ENCODE measurements at regions not wholly inside any gene's neighbourhood (a gene's known extent, or its start where the extent isn't known, plus 50 kb on each side); places are given as distances from the start of the nearest gene placed in this dataset.

DNA sequence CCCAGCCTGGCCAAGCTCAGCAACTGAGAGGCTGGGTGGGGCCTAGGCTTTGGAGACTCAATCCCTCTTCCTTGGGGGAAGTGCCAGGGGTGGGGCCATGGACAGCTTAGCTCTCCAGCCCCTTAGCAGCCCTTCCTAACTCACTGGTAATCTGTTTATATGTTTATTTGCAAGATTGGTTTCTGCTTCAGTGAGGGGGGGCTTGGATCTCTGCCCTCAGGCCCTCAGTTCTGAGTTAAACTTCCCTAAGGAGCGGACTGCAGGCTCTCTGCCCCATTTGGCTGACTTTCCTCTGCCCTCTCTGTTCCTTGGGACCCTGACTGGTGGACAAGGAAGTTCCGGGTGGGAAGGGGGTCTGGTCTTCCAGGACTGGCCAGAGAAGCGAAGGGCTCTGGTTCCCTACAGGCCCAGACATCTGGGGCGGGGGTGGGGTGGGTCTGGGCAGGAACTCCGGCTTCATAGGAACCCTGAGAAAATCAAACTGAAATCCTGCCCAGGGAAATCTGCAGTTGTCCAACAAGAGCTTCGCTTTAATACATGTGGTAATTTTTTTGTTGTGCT is 51.4 kb downstream of the NALF2 start:
- BruUV-seq (replicated peaks), result no TSS peak
- Histone ChIP-seq H2AFZ (ENCODE audit: control insufficient read depth, low read depth, low read length) (no peak overlapping the region), H3K36me3 (ENCODE audit: control insufficient read depth in 2 of 2, insufficient read depth in 2 of 2, low read length in 1 of 2) (no peaks in the 10 kb centered on the region), H3K9ac (ENCODE audit: control insufficient read depth, insufficient read depth, low read length) (no peak overlapping the region), H3K27ac (ENCODE audit: control insufficient read depth, insufficient read depth) (no peak overlapping the region), H3K27me3 (replicated peaks in 1 of 2; ENCODE audit: control insufficient read depth in 2 of 2, insufficient read depth in 2 of 2, low read length in 1 of 2) (no peaks in the 10 kb centered on the region), H3K79me2 (ENCODE audit: control insufficient read depth, insufficient read depth, low read length) (no peaks in the 10 kb centered on the region), H3K4me2 (ENCODE audit: control insufficient read depth, insufficient read depth) (no peak overlapping the region), H3K4me1 (ENCODE audit: control insufficient read depth, insufficient read depth, low read length) (no peaks in the 10 kb centered on the region), H3K4me3 (no peak overlapping the region), H4K20me1 (ENCODE audit: control insufficient read depth, insufficient read depth) (no peaks in the 10 kb centered on the region), H3K9me3 (replicated peaks; ENCODE audit: control insufficient read depth, insufficient read depth, low read length) (no peaks in the 10 kb centered on the region)
- ChIA-PET SMC1A (ENCODE audit: uncharacterized antibody, unreplicated experiment) (no interaction called here), CTCF (no interaction called here), RAD21 (ENCODE audit: unreplicated experiment) (no interaction called here), POLR2A (no interaction called here)
- no peak for TF ChIP-seq MTA3 (IDR thresholded peaks at IDR 0.05; ENCODE audit: borderline replicate concordance, low read length)
- intact Hi-C loops (cut with micrococcal nuclease; ENCODE audit: unreplicated experiment), result no loop called here
- WGBS (ENCODE audit: insufficient coverage, insufficient replicate concordance, low lambda C conversion rate, missing lambda C conversion rate), result 17% methylated on average over 6 of the region's 6 CpGs
- ATAC-seq, result no peak
- FAIRE-seq, result no peak
- DNase-seq (ENCODE audit: low read depth, low spot score), result no peak
- in situ Hi-C loops (cut with MboI), result no loop called here

DNA sequence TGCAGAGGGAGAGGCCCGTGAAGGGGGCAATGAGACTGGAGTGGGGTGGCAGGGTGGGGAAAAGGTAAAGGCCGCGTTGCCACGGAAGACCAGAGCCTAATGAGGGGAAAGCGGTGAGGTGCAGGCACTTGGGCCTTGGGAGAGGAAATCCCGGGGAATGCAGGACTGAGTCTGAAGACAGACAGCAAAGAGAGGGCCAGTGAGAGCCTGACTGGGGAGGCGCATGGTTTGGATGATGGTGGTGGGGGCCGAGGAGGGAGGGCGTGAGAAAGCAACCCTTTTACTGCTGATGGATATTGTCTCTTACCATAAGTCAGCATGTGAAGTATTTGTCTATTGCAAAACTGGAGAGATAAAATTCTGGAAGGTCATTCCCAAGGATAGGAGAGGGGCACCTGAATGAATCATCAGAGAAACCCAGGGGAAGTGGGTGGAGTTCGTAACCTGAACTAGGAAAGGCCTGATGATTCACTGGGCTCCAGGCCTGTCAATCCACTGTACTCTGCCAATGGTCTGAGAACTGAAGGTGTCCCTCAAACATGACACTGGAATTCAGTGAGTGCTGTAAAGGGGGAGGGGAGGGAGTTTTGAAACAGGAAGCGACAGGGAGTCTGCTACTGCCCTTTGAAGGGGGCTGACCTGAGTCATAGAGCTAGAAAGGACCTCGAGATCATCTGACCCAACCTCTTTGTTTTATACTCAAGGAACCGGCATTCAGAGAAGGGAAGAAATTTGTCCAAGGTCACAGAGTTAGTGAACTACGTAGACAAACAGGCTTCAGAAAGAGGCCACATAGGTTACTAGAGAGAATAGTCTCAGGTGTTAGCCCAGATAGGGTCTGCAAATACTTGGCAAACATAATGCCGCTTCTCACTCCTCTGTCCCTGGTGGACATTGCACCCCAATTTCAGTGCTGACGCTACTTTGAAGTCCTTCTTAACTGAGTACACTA is 52.2 kb downstream of the NALF2 start:
- no peak overlapping the region for H2AFZ ChIP-seq (ENCODE audit: control insufficient read depth, low read depth, low read length)

More for the DNA sequence above, 52.2 kb downstream of the NALF2 start:
- FAIRE-seq (no peak), DNase-seq (ENCODE audit: low read depth, low spot score) (no peak), ATAC-seq (no peak)
- H3K4me1 ChIP-seq (ENCODE audit: control insufficient read depth, insufficient read depth, low read length), result no peaks in the 10 kb centered on the region
- H3K27ac ChIP-seq (ENCODE audit: control insufficient read depth, insufficient read depth), result no peak overlapping the region
- BruUV-seq (replicated peaks), result no TSS peak
- H3K79me2 ChIP-seq (ENCODE audit: control insufficient read depth, insufficient read depth, low read length), result no peaks in the 10 kb centered on the region
- ChIA-PET RAD21 (ENCODE audit: unreplicated experiment) (no interaction called here), POLR2A (no interaction called here), CTCF (no interaction called here), SMC1A (ENCODE audit: uncharacterized antibody, unreplicated experiment) (interaction anchor here (0.7 kb wide), 1 partner anchor 473 kb away, joined by 3 read pairs; no protein-coding TSS in a partner anchor)
- in situ Hi-C loops (cut with MboI) (no loop called here), intact Hi-C loops (cut with micrococcal nuclease; ENCODE audit: unreplicated experiment) (no loop called here)
- no peaks in the 10 kb centered on the region for H3K36me3 ChIP-seq (ENCODE audit: control insufficient read depth in 2 of 2, insufficient read depth in 2 of 2, low read length in 1 of 2)
- no peaks in the 10 kb centered on the region for H3K27me3 ChIP-seq (replicated peaks in 1 of 2; ENCODE audit: control insufficient read depth in 2 of 2, insufficient read depth in 2 of 2, low read length in 1 of 2)
- TF ChIP-seq, protein P1, sequence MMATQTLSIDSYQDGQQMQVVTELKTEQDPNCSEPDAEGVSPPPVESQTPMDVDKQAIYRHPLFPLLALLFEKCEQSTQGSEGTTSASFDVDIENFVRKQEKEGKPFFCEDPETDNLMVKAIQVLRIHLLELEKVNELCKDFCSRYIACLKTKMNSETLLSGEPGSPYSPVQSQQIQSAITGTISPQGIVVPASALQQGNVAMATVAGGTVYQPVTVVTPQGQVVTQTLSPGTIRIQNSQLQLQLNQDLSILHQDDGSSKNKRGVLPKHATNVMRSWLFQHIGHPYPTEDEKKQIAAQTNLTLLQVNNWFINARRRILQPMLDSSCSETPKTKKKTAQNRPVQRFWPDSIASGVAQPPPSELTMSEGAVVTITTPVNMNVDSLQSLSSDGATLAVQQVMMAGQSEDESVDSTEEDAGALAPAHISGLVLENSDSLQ (IDR thresholded peaks at IDR 0.05), result peak; percentile 42; the same call in 1 of the 2 replicates
- TF ChIP-seq BCL11A (IDR thresholded peaks at IDR 0.05; ENCODE audit: low read depth, low read length) (no peak), SMC3 (IDR thresholded peaks at IDR 0.05; ENCODE audit: borderline replicate concordance, low read length) (no peak), ZNF24 (IDR thresholded peaks at IDR 0.05) (no peak), TCF3 (IDR thresholded peaks at IDR 0.05; ENCODE audit: borderline replicate concordance, insufficient read depth, low read depth, low read length) (no peak), KDM1A (IDR thresholded peaks at IDR 0.05; ENCODE audit: borderline replicate concordance) (no peak), ATF3 (IDR thresholded peaks at IDR 0.05; ENCODE audit: borderline replicate concordance, extremely low read depth, low read depth, low read length) (no peak), BMI1 (IDR thresholded peaks at IDR 0.05; ENCODE audit: borderline replicate concordance) (no peak)
- WGBS (ENCODE audit: insufficient coverage, insufficient replicate concordance, low lambda C conversion rate, missing lambda C conversion rate), result 40% methylated on average over 15 of the region's 16 CpGs
- no peaks in the 10 kb centered on the region for H3K9me3 ChIP-seq (replicated peaks; ENCODE audit: control insufficient read depth, insufficient read depth, low read length)
- H3K4me2 ChIP-seq (ENCODE audit: control insufficient read depth, insufficient read depth), result no peak overlapping the region
- H3K9ac ChIP-seq (ENCODE audit: control insufficient read depth, insufficient read depth, low read length), result no peak overlapping the region
- H4K20me1 ChIP-seq (ENCODE audit: control insufficient read depth, insufficient read depth), result no peaks in the 10 kb centered on the region
- no peak overlapping the region for H3K4me3 ChIP-seq
